Natural killer cell treated with Interleukin-12 subunit alpha and Interleukin-12 subunit beta and Interleukin-15 and Interleukin-18, amount 100 ng/mL, for 72 hours (primary cell): ENCODE measurements at regions not wholly inside any gene's neighbourhood (a gene's known extent, or its start where the extent isn't known, plus 50 kb on each side); places are given as distances from the start of the nearest gene placed in this dataset.
"Not testable (repeated sequence)": the region's sequence is repeated elsewhere in the genome, so short reads cannot be mapped to it uniquely, and the experiment has no call there.

ENCODE experiments used
- ATAC-seq, 2 donors: fragments of 150-1000 bp; cut with Tn5 transposase in 1 of 2; sonication (Bioruptor Pico), chemical (Tn5 transposase) in 1 of 2; 2 replicates each; pipeline ENCODE4 v1.10.0; 2021
- DNase-seq: peaks from one replicate; pipeline ENCODE4 v3.0.0; 2022; ENCODE audit warnings: low spot score
- H3K27ac Mint-ChIP-seq, 2 donors: 1 replicate in 1 of 2; 2 replicates in 1 of 2; pipeline ENCODE4 v1.8.0; 2022; ENCODE audit warnings: mixed read lengths in 2 of 2, mild to moderate bottlenecking in 1 of 2, moderate library complexity in 1 of 2
- H3K27me3 Mint-ChIP-seq, 2 donors: 1 replicate in 1 of 2; 2 replicates in 1 of 2; pipeline ENCODE4 v1.8.0; 2022; ENCODE audit warnings: mixed read lengths in 2 of 2
- H3K36me3 Mint-ChIP-seq: one replicate; pipeline ENCODE4 v1.8.0; 2022; ENCODE audit warnings: mixed read lengths
- H3K4me1 Mint-ChIP-seq, 2 donors: 1 replicate in 1 of 2; 2 replicates in 1 of 2; pipeline ENCODE4 v1.8.0; 2022; ENCODE audit warnings: low read depth in 2 of 2, mixed read lengths in 2 of 2, mild to moderate bottlenecking in 1 of 2
- H3K4me3 Mint-ChIP-seq: one replicate; pipeline ENCODE4 v1.8.0; 2022; ENCODE audit warnings: mixed read lengths
- H3K9me3 Mint-ChIP-seq: 2 replicates; pipeline ENCODE4 v1.8.0; 2022; ENCODE audit warnings: mixed read lengths

DNA sequence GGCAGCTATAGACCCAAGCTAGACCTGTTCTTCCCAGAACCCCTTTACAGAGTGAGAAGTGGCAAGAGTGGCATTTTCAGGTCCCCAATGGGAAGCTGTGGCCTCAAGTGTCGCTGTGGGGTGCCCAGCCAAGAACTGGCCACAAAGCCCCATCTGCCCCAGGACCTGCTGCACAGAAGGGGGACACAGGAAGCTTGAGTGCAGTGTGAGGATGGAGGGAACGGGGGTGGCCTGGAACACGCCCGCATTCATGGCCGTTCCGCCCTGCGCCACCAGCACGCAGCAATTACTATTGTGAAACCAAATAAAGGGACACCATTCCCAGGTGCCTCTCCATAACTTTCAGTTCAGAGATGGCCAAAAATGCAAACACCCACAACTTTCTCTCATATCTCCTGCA, 237.6 kb upstream of the TCERG1L start:
- Mint-ChIP-seq H3K9me3 (no peaks in the 10 kb centered on the region), H3K36me3 (no peaks in the 10 kb centered on the region), H3K27me3 (peaks cover 0 to 3% of the 10 kb centered on the region in 2 donors), H3K4me1 (no peaks in the 10 kb centered on the region), H3K4me3 (no peak overlapping the region), H3K27ac (no peak overlapping the region)
- ATAC-seq (no peak), DNase-seq (no peak)

DNA sequence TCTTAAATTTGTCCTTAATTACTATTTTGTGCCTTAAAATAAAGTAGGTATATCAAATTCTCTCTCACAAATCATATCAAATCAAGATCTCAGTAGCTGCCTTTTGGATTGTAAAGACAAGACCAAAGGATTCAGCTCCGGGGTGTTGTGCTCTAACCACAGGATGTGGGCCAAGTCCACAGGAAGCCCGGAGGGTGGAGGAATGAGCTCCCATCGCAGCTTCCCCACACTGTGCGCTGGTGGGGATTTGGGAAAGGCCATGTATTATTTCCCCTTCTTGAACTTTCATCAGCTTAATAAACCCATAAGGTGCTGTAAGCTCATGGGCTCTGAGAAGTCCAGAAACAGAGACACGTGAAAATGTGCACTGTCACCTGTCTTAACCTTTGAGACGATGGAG, 241.6 kb upstream of the TCERG1L start:
- peaks cover 0 to 3% of the 10 kb centered on the region in 2 donors for H3K27me3 Mint-ChIP-seq
- H3K36me3 Mint-ChIP-seq, result no peaks in the 10 kb centered on the region
- ATAC-seq (no peak), DNase-seq (no peak)
- H3K9me3 Mint-ChIP-seq, result no peaks in the 10 kb centered on the region
- H3K4me3 Mint-ChIP-seq, result no peak overlapping the region
- H3K4me1 Mint-ChIP-seq, result no peaks in the 10 kb centered on the region
- H3K27ac Mint-ChIP-seq, result no peak overlapping the region

DNA sequence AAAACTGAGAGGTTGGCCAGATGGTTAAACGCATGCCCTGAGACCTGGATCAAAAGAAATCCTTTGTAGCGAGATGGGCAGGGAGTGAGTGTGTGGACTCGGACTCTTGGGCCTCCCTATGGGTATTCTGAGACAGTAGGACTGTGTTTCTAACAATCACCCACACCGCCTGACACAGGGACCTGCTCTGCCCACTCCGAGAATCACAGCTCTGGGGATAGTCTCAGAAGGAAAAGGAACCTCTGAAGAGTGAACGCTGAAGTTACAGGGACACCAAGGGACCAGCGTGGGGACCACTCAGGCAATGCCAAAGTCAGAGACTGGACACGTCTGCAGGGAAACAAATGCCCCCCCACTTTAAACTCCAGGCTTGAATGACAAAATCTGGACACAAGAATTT, 242.1 kb upstream of the TCERG1L start:
- no peaks in the 10 kb centered on the region for H3K4me1 Mint-ChIP-seq
- ATAC-seq, result no peak
- H3K9me3 Mint-ChIP-seq, result no peaks in the 10 kb centered on the region

DNA sequence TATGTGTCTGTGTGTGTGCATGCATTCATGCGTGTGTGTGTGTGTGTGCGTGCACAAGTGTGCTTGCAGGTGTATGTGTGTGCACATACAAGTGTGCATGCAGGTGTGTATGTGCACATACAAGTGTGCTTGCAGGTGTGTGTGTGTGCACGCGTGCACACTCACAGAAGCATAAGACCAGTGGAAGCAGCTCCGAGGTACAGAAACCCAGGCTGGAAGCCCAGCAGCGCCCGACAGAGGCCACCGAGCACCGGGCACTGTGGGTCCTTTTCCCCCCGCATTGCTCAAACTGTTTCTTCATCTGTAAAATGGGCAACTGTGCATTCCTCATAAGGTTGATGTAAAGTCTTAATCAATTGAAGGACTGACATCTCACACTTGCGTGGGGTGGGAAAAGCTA, 243.3 kb upstream of the TCERG1L start:
- H3K4me1 Mint-ChIP-seq, result no peaks in the 10 kb centered on the region
- no peaks in the 10 kb centered on the region for H3K9me3 Mint-ChIP-seq
- peak; percentile 34 for DNase-seq

More for the DNA sequence above, 242.1 kb upstream of the TCERG1L start:
- no peak for DNase-seq
- peaks cover 0 to 2% of the 10 kb centered on the region in 2 donors for H3K27me3 Mint-ChIP-seq
- H3K4me3 Mint-ChIP-seq, result no peak overlapping the region
- H3K27ac Mint-ChIP-seq, result no peak overlapping the region
- H3K36me3 Mint-ChIP-seq, result no peaks in the 10 kb centered on the region

DNA sequence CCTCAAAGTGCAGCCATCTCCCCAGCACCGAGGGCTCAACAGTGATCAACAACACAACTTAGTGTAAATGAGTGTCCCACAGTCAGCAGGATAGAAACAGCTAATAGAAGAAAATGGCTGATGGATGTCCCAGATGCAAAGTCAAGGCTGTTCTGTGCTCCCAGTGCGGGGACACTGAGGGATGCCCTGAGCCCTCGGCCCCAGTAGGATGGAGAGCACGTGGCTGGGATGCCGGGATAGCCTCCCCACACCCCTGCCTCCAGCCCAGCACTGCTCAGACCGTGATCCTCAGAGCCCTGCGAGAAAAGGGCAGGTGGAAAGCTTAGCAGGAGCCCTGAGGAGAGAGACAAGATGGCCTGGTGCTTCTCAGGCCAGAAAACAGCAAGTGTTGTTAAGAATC, 243.9 kb upstream of the TCERG1L start:
- no peaks in the 10 kb centered on the region for H3K4me1 Mint-ChIP-seq
- no peak overlapping the region for H3K27ac Mint-ChIP-seq
- no peaks in the 10 kb centered on the region for H3K9me3 Mint-ChIP-seq
- ATAC-seq (no peak), DNase-seq (no peak)
- peaks cover 0 to 3% of the 10 kb centered on the region in 2 donors for H3K27me3 Mint-ChIP-seq
- H3K4me3 Mint-ChIP-seq, result no peak overlapping the region
- no peaks in the 10 kb centered on the region for H3K36me3 Mint-ChIP-seq

More for the DNA sequence above, 243.3 kb upstream of the TCERG1L start:
- H3K36me3 Mint-ChIP-seq, result no peaks in the 10 kb centered on the region
- ATAC-seq, result no peak
- no peak overlapping the region for H3K4me3 Mint-ChIP-seq
- H3K27ac Mint-ChIP-seq, result no peak overlapping the region
- H3K27me3 Mint-ChIP-seq, result peaks cover 0 to 3% of the 10 kb centered on the region in 2 donors

DNA sequence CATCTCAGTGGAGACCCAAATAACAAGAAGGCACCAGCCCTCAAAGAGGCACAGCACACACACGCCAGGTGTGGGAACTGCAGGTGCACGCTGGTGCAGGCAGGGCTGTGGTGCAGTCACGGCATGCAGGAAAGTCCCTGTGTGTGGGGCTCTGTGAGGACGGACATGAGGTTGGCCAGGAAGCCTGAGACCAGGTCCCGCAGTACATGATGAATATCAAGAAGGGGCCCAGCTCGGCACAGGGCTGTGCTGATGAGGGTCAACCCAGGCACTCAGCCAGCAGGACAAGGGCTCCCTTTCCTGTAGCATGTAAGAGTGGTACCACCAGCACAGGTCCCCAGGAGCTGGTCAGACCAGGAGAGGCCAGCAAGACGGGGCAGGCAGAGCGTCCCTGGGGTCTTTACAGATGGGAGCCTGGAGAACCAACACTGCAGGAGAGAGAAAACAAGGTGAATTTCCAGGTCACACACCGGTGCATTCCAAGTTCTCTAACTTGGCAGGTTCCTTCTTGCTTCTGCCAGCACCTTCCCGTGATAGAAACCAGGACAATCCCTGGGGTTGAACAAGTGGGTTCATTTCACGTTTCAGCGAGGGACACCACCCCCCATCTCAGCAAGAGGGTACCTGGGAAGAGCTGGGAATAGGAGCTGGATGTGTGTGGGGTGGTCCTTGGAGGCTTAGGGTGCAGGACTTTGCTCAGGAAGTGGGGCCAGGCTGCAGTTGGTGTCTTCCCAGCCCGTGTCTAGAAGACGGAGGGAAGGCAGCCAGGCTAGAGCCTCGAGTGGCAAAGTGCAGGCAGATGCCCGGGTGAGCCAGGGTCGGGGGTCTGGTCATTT, 244.8 kb upstream of the TCERG1L start:
- DNase-seq (peak; percentile 35), ATAC-seq (no peak)
- H3K36me3 Mint-ChIP-seq, result no peaks in the 10 kb centered on the region
- no peak overlapping the region for H3K4me3 Mint-ChIP-seq
- H3K9me3 Mint-ChIP-seq, result no peaks in the 10 kb centered on the region
- H3K27me3 Mint-ChIP-seq, result peaks cover 0 to 3% of the 10 kb centered on the region in 2 donors
- H3K27ac Mint-ChIP-seq, result no peak overlapping the region
- no peaks in the 10 kb centered on the region for H3K4me1 Mint-ChIP-seq

DNA sequence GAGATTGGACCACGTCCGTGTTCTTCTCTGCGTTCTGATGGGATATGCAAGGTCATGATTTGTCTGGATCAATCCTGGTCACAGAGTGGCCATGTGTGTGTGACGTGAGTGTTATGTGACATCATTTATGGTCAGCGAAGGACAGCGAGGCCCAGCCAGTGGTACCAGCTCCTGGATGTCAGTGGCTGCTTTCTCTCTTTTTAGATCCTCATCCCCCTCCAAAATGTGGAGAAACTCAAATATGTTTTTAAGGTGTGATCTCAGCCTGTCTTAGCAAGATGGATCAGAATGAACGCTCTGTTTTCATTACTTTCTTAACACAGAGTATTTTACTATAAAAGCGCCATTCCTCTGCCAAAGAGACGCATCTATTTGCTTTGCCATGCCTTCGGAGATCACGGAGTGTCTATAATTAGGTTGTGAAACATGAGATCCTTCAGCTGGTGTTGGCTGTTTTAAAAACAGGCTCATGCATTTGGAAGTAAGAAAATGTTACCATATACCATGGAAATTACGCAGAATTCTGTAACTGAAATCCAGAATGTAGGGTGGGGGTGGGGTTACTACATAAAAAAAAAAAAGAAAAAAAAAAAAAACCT, 245.5 kb upstream of the TCERG1L start:
- H3K4me1 Mint-ChIP-seq, result no peaks in the 10 kb centered on the region
- DNase-seq (no peak), ATAC-seq (no peak)
- no peak overlapping the region for H3K27ac Mint-ChIP-seq
- no peaks in the 10 kb centered on the region for H3K9me3 Mint-ChIP-seq
- H3K36me3 Mint-ChIP-seq, result no peaks in the 10 kb centered on the region
- peaks cover 0 to 7% of the 10 kb centered on the region in 2 donors for H3K27me3 Mint-ChIP-seq
- H3K4me3 Mint-ChIP-seq, result no peak overlapping the region

DNA sequence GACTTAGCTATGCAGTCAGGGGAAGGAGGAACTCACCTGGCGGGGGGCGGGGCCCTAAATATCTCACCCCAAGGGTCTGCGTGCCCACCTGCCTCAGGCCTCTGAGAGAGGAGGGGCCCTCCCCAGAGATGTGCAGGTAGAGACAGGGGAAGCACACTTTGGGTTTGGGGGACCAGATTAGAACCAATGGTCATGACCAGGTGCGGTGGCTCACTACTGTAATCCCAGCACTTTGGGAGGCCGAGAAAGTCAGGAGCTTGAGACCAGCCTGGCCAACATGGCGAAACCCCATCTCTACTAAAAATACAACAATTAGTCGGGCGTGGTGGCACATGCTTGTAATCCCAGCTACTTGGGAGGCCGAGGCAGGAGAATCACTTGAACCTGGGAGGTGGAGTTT, 246.4 kb upstream of the TCERG1L start:
- H3K27ac Mint-ChIP-seq, DNase-seq, H3K27me3 Mint-ChIP-seq, H3K9me3 Mint-ChIP-seq, H3K4me1 Mint-ChIP-seq, H3K4me3 Mint-ChIP-seq, H3K36me3 Mint-ChIP-seq: not testable (repeated sequence)
- peak in 1 of 2 donors; percentile 16 for ATAC-seq

DNA sequence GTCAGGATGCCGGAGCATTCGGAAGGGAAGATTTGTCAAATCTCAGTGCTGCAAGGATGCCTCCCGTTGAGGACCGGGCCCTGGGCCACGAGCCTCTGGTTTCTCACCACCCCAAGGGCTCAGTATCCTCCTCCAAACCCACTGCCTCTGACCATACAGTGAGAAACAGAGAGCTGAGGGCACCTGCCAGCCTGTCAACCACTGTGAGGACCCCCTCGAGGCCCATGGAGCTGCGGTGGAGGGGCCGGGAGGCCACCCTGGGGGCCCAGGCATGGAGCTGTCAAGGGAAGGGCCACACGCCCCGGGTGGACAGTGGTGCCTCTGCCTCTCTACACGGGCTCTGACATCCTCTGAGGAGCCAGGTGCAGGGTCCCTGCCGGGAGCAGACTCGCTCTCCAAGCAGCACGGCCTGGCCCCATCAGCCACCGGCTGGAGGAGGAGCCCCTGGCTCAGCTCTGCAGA, 248.0 kb upstream of the TCERG1L start:
- no peaks in the 10 kb centered on the region for H3K9me3 Mint-ChIP-seq
- no peaks in the 10 kb centered on the region for H3K4me1 Mint-ChIP-seq
- H3K36me3 Mint-ChIP-seq, result no peaks in the 10 kb centered on the region
- DNase-seq (no peak), ATAC-seq (no peak)
- H3K27ac Mint-ChIP-seq, result no peak overlapping the region
- peaks cover 0 to 7% of the 10 kb centered on the region in 2 donors for H3K27me3 Mint-ChIP-seq
- no peak overlapping the region for H3K4me3 Mint-ChIP-seq

DNA sequence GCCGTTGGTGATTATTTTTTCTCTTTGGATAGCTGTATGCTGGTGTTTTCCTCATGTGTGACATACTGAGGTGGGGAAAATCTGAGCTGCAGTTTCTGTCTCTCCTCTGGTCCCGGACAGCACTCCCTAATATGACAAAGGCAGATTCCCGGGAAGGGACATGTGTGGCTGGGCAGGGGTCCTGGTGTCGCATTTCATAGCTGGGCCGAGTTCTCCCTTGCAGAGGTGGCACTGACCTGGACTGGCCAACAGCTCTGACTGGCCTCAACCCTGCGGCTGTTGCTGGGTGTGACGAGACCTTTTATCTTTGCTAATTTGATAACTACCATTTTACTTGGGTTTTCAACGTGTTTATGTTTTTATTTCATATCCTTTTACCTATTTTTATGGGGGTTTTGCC, 248.6 kb upstream of the TCERG1L start:
- no peak overlapping the region for H3K27ac Mint-ChIP-seq
- ATAC-seq (no peak), DNase-seq (no peak)
- peaks cover 6% of the 10 kb centered on the region for H3K9me3 Mint-ChIP-seq
- H3K27me3 Mint-ChIP-seq, result peaks cover 0 to 7% of the 10 kb centered on the region in 2 donors
- no peaks in the 10 kb centered on the region for H3K36me3 Mint-ChIP-seq
- no peaks in the 10 kb centered on the region for H3K4me1 Mint-ChIP-seq
- no peak overlapping the region for H3K4me3 Mint-ChIP-seq

DNA sequence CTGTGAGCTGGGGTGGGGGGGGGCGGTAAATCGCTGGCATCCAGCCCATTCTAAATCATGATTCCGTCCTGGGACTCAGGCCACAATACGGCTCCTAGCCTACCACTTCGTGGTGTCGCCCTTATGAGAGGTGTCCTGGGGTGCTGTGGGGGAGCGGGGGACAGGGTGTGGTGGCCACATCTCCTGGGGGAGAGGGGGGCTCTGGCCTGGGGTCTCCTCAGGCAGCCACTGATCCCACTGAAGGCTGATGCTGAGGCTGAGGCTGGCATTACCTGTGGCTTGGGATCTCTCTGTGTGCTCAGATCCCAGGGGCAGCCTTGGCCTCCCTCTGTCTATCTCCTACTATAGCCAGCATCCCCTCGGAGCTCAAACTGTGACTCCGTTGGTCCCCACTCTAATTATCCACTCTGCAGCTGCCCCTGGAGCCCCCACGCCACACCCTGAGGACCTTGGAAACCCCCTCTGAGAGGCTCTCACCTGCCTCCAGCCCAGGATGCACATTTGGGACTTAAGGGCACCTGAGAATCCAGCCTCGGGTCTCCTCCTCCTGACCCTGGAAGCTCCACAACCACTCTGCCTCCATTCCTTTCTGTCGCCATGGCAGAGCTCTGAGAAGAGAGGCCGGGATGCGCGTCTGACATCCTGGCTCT, 249.3 kb upstream of the TCERG1L start:
- Mint-ChIP-seq H3K27ac (no peak overlapping the region), H3K9me3 (peaks cover 6% of the 10 kb centered on the region), H3K4me1 (no peaks in the 10 kb centered on the region), H3K27me3 (peaks cover 0 to 8% of the 10 kb centered on the region in 2 donors), H3K4me3 (no peak overlapping the region), H3K36me3 (no peaks in the 10 kb centered on the region)
- ATAC-seq (no peak), DNase-seq (no peak)

DNA sequence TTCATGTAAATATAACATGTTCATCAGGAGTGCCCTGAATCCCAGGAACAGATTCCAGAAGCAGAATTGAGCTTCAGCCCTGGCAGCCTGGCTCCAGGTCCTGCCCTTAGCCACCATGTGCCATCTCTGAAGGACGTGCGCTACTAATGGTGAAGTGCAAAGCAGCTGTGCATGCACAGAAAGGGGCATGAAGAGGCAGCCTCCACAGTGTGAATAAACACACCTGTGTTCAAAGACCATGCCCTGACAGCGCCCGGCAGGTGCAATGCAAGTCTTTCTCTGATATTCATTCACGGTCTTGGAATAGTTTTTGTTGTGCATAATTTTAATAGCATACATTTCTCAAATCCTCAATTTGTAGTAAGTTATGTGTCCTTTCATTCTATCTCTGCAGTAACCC, 250.4 kb upstream of the TCERG1L start:
- Mint-ChIP-seq H3K9me3 (peaks cover 6% of the 10 kb centered on the region), H3K27me3 (peaks cover 0 to 12% of the 10 kb centered on the region in 2 donors), H3K27ac (no peak overlapping the region)

DNA sequence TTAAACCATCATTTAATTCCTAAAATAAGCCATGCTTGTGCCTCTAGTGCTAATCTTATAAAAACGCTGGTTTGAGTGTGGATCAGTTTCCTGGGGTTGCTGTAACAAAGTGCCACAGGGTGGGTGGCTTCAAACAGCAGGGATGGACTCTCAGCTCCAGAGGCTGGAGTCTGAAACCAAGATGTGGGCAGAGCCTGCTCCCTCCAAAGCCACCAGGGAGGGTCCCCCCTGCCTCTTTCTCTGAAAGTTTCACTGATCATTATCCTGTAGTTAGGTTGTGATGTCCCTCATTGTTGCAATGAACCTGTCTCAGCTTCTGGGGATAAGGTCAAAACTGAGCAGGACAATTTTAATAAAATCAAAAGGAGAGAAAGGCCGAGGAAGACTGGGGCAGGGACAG, 251.9 kb upstream of the TCERG1L start:
- Mint-ChIP-seq H3K9me3 (peaks cover 6% of the 10 kb centered on the region), H3K4me3 (no peak overlapping the region), H3K27ac (no peak overlapping the region), H3K36me3 (no peaks in the 10 kb centered on the region), H3K4me1 (no peaks in the 10 kb centered on the region), H3K27me3 (peaks cover 0 to 15% of the 10 kb centered on the region in 2 donors)
- DNase-seq (no peak), ATAC-seq (no peak)

More for the DNA sequence above, 250.4 kb upstream of the TCERG1L start:
- no peak for ATAC-seq
- Mint-ChIP-seq H3K4me1 (no peaks in the 10 kb centered on the region), H3K4me3 (no peak overlapping the region), H3K36me3 (no peaks in the 10 kb centered on the region)
- no peak for DNase-seq
